ENCODE measurements at regions not wholly inside any gene's neighbourhood (a gene's known extent, or its start where the extent isn't known, plus 50 kb on each side); places are given as distances from the start of the nearest gene placed in this dataset.

GRCh38 chr3:106212665-106213222 lies 343.9 kb upstream of the CBLB start:
- no peaks in the 10 kb centered on the region for H3K27me3 ChIP-seq
- H3K4me3 ChIP-seq: no peak overlapping the region
- no peak overlapping the region for H3K9ac ChIP-seq (ENCODE audit: low read depth in 2 of 2, low read length in 2 of 2)
- no peaks in the 10 kb centered on the region for H3K9me3 ChIP-seq
- DNase-seq: no peak
- H3K36me3 ChIP-seq: no peaks in the 10 kb centered on the region
- H3K27ac ChIP-seq: no peak overlapping the region
- intact Hi-C loops (cut with DNase I): no loop called here
- no peak for TF ChIP-seq CTCF (IDR thresholded peaks at IDR 0.05)
- H3K4me1 ChIP-seq: no peaks in the 10 kb centered on the region

- Histone ChIP-seq H3K4me1 (no peaks in the 10 kb centered on the region), H3K9me3 (no peaks in the 10 kb centered on the region), H3K36me3 (no peaks in the 10 kb centered on the region), H3K27ac (no peak overlapping the region), H3K4me3 (no peak overlapping the region), H3K27me3 (no peaks in the 10 kb centered on the region), H3K9ac (ENCODE audit: low read depth in 2 of 2, low read length in 2 of 2) (no peak overlapping the region)
- no peak for DNase-seq
- TF ChIP-seq CTCF (IDR thresholded peaks at IDR 0.05): no peak
- intact Hi-C loops (cut with DNase I): no loop called here
Observed at GRCh38 chr3:106213954-106214353, 345.1 kb upstream of the CBLB start.

- Histone ChIP-seq H3K27ac (no peak overlapping the region), H3K36me3 (no peaks in the 10 kb centered on the region), H3K9ac (ENCODE audit: low read depth in 2 of 2, low read length in 2 of 2) (no peak overlapping the region), H3K27me3 (no peaks in the 10 kb centered on the region), H3K9me3 (no peaks in the 10 kb centered on the region), H3K4me3 (no peak overlapping the region), H3K4me1 (no peaks in the 10 kb centered on the region)
- DNase-seq: no peak
- intact Hi-C loops (cut with DNase I): no loop called here
- TF ChIP-seq CTCF (IDR thresholded peaks at IDR 0.05): no peak
Observed at GRCh38 chr3:106214641-106215040, 345.8 kb upstream of the CBLB start.

GRCh38 chr3:106215047-106215446 lies 346.2 kb upstream of the CBLB start:
- intact Hi-C loops (cut with DNase I): no loop called here
- Histone ChIP-seq H3K27ac (no peak overlapping the region), H3K4me1 (no peaks in the 10 kb centered on the region), H3K36me3 (no peaks in the 10 kb centered on the region), H3K9me3 (no peaks in the 10 kb centered on the region), H3K27me3 (no peaks in the 10 kb centered on the region), H3K9ac (ENCODE audit: low read depth in 2 of 2, low read length in 2 of 2) (no peak overlapping the region), H3K4me3 (no peak overlapping the region)
- TF ChIP-seq CTCF (IDR thresholded peaks at IDR 0.05): no peak
- no peak for DNase-seq

- no peak for DNase-seq
- Histone ChIP-seq H3K4me3 (no peak overlapping the region), H3K36me3 (no peaks in the 10 kb centered on the region), H3K9me3 (no peaks in the 10 kb centered on the region), H3K4me1 (no peaks in the 10 kb centered on the region), H3K27me3 (no peaks in the 10 kb centered on the region), H3K9ac (ENCODE audit: low read depth in 2 of 2, low read length in 2 of 2) (no peak overlapping the region), H3K27ac (no peak overlapping the region)
- intact Hi-C loops (cut with DNase I): no loop called here
- TF ChIP-seq CTCF (IDR thresholded peaks at IDR 0.05): no peak
Observed at GRCh38 chr3:106217745-106218144, 348.9 kb upstream of the CBLB start.

All from colonic mucosa (tissue), 4 donors.